ENCODE measurements at regions not wholly inside any gene's neighbourhood (a gene's known extent, or its start where the extent isn't known, plus 50 kb on each side); places are given as distances from the start of the nearest gene placed in this dataset.

DNA sequence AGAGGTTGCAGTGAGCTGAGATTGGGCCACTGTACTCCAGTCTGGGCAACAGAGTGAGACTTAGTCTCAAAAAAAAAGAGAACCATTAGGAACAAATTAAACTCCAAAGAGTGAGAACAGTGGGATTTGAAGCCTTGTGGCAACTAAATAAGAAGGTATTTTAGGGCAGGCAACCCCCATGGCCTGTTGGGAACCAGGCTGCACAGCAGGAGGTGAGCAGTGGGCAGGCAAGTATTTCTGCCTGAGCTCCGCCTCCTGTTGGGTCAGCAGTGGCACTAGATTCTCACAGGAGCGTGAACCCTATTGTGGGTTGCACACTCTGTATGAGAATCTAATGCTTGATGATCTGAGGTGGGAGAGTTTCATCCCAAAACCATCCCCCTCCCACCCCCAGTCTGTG is 57.6 kb upstream of the MED9 start:
- no peak for DNase-seq

DNA sequence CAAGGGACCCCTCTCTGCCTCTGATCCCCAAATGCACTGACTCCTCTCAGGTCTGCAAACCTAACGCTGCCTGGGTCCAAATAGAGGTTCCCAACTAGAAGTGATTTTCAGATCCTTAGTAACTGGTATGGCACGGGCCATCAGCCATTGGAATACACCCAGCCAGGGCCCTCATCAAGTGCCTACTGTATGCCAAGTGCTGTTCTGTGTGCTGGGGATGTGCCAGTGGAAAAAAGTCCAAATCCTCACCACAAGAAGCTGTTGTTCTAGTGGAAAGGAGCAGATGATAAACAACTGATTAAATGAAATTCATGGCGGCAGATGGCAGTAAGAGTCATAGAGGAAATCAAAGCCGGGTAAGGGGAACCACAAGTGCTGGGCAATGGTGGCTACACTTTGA is 57.2 kb upstream of the MED9 start:
- DNase-seq: no peak

DNA sequence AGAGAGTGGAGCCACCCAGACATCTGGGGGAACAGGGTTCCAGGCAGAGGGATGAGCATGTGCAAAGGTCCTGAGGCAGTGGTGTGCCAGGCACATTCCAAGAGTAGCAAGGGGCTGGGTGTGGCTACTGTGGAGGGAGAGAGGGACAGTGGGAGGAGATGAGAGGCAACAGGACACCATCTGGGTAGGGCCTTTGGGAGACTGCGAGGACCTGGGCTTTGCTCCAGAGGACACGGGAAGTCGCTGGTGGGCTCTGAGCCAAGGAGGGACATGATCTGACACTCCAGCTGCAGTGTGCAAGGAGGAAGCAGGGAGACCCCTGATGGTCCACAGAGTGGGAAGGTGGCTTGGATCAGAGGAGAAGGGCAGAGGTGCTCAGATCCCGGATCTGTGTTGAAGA is 56.7 kb upstream of the MED9 start:
- DNase-seq: no peak

DNA sequence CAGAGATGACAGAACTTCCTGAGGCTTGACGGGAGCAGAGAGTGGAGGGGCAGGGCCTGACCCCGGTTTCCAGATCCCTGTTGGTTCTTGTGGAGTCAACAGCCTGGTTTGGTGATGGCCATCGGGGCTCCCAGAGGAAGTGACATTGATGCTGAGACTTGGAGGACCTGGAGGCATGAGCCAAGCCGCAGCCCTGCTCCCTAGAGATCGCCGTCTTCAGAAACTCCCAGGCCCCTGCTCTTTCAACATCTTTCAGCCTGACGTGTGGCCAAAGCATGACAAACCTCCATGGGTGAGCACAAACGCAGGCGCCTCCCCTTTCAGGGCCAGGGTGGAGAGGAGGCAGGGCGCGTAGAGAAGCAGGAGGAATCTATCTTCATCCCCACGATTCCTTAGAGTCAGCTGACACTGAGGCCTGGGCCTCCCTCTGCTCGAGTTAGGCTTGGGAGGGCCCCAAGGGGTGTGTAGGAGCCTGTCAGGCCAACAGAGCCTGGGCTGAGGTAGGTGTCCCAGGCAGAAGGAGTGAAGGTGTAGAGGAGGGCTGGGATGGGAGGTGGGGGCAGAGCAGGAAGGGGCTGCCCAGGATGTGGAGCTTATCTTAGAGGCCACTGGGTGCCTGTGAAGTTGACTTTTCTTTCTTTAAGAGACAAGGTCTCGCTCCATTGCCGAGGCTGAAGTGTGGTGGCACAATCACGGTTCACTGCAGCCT is 56.1 kb upstream of the MED9 start:
- DNase-seq: no peak

DNA sequence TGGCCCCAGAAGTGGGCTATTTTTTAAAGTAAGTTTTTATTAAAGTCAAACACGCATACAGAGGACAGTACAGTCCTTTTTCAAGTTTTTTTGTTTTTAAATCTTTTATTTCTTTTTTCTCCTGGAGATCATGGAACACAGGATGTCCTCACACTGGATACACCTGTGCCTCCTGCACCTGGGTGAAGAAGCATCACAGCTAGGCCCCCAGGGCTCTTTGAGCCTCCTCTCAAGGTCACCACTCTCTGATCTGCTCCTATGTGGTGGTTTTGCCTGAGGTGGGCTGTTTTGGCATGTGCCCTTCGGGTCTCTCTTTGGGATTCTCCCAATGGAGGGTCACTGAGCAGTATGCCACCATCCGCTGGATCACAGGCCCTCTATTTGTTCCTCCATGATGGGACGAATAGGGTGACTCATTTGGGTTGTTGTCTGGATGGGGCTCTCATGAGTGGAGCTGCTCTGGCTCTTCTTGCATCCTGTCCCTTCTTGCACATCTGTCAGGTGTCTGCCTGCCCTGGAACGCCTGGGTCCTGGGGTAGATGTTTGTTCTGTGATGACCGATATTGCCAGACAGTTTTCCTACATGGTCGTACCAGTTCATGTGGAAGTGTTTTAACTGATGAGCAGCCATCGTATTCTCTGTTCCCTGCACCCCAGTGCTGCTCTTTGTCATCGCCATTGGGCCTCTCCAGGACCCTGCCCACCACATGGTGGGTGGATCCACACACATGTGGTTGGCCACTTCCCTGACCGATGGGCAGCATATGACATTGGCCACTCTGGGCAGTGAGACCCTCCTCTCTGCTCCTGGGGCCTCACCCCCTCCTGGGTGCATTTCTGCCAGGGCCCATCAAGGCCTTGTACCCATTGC is 55.2 kb upstream of the MED9 start:
- no peak for DNase-seq

DNA sequence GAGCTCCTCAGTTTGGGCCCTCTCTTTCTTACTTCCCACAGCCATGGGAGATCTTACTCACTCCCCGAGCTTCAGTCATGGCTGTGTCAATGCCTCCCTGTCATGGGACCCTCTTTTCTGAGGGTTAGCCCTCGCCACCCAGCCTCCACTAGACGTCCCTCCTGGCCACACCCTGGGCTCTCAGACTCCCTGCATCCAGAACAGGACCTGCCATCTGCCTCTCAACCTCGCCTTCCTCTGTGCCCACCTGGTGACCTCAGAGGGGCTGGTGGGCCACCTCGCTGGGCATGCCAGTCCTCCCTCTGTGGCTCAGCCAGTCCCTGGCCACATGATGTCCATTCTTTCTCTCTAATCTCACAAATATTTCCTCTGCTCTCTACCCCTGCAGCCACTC is 54.6 kb upstream of the MED9 start:
- DNase-seq: no peak

DNA sequence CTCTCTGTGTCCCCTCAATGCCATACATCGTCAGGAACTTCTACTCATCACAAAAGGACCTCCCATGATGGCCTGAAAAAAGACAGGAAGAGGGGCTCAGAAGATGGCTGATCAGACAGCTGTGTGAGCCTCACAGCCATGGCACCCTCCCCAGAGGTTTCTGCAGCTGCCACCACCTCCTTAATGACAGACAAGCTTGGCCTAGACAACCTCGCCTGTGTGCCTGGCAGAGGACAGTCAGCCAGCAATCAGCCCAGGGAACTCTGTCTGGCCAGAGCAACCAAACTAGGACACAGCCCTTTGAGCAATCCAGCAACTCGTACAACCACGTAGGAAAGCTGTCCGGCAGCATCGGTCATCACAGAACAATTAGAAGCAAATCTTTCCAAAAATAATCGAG is 54.2 kb upstream of the MED9 start:
- DNase-seq: no peak

DNA sequence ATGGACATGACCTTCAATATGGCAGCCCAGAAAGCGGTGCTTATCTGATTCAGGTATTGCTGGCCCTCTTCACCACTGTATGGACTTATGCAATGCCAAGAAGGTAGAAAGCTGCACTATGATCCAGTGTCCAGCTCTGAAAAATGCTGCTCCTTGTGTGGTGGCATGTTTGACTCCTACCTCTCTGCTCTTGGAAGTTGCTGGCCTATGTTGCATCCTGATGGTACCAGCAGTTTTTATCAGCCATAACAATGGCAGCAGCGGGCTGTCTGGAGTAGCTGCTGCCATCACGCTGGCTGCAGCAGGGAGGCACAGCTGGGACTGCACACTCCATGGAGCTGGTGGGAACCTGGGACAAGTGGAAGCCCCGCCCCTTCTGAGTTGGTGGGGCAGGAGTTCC is 53.1 kb upstream of the MED9 start:
- no peak for DNase-seq

DNA sequence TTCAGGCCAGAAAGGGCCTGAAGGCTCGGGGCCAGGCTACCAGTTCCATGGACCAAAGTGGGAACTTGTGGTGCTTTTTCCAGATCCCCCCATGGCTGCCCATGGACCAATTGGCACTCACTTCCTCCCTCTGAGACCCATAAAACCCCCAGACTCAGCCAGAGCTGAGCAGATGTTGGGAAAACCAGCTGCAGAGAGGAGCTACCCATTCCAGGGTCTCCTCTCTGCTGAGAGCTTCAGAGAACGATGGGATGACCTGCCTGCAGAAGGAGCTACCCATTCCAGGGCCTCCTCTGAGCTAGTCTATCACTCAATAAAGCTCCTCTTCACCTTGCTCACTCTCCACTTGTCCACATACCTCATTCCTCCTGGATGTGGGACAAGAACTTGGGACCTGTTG is 52.2 kb upstream of the MED9 start:
- DNase-seq: no peak

DNA sequence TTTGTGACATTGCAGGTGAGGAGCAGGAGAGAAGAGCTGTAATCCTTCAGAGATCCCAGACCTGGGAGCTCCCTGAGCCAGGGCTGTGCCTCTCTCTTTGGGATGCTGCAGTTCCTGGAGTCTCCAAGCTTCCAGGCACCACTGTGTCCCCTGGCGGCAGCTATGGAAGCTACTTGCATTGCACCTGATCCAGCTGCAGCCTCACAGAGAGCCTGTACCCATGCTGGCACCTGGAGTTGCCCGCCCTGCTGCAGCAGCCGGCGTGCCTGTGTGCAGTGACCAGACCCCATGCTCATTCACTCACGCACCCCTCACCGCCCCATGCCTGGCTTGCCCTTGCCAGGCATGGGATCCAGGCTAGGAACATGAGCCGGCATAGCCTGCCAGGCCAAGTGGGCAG is 51.8 kb upstream of the MED9 start:
- no peak for DNase-seq

DNA sequence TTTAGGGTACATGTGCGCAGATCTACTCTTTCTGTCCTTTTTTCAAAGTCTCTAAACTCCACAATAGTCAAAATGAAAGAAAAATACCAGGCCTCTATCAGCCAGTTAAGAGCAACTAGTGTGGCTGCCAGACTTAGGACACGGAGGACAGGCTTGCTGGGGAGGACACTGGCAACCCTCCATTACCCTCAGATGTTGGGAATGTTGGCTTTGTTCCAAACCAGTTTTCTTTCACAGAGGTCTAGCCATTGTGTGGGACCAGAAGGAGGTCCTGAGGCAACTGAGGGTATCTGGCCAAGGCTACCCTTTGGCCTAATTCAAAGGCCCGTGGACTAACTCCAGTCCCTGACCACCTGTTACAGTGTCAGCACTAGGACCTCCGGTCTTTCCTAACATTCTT is 51.2 kb upstream of the MED9 start:
- no peak for DNase-seq

DNA sequence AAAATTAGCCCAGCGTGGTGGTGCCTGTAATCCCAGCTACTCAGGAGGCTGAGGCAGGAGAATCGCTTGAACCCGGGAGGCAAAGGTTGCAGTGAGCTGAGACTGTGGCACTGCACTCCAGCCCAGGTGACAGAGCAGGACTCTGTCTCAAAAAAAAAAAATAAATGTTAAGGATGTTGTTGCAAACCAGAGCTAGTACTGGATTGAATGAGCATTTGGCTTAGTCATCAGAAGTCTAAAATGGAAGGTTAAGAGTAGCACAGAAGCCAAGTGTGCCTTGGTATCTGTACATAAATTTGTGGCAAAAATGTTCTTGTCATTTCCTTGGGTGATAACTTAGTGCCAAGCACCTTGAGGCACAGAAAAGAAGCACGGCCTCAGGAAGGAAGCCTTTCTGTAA is 50.6 kb upstream of the MED9 start:
- no peak for DNase-seq

Measured in NCI-H1436 (cell line).